SK-N-SH (cell line): ENCODE measurements at regions not wholly inside any gene's neighbourhood (a gene's known extent, or its start where the extent isn't known, plus 50 kb on each side); places are given as distances from the start of the nearest gene placed in this dataset.

Experiments
- ELF1 ChIP-seq: IDR thresholded peaks from 2 replicates; pipeline ENCODE4 v1.4.0; 2012
- EP300 ChIP-seq, 2 experiments: IDR thresholded peaks; 2 replicates each; pipeline versions ENCODE4 v1.4.0 to v1.6.1; 2012; ENCODE audit warnings: borderline replicate concordance in 1 of 2, low read depth in 1 of 2, low read length in 1 of 2
- EZH2phosphoT487 ChIP-seq: fragments of 200-600 bp; sonication (generic); IDR thresholded peaks from 2 replicates; pipeline ENCODE4 v1.6.1; 2017; ENCODE audit warnings: low read depth, mixed run types, mild to moderate bottlenecking, antibody characterized with exemption, moderate library complexity, borderline replicate concordance
- MXI1 ChIP-seq: IDR thresholded peaks from 2 replicates; pipeline ENCODE4 v1.6.1; 2012; ENCODE audit warnings: mild to moderate bottlenecking, low read depth, low read length, improper control_type of control experiment
- RAD21 ChIP-seq: IDR thresholded peaks from 2 replicates; pipeline ENCODE4 v1.6.1; 2012; ENCODE audit warnings: mild to moderate bottlenecking, low read length
- RXRA ChIP-seq: IDR thresholded peaks from 2 replicates; pipeline ENCODE4 v1.4.0; 2012; ENCODE audit warnings: low read depth, mild to moderate bottlenecking, borderline replicate concordance
- TEAD4 ChIP-seq: IDR thresholded peaks from 2 replicates; pipeline ENCODE4 v1.4.0; 2012; ENCODE audit warnings: mild to moderate bottlenecking, borderline replicate concordance; ENCODE audit not compliant: insufficient read depth
- YY1 ChIP-seq: IDR thresholded peaks from 2 replicates; pipeline ENCODE4 v1.4.0; 2012; ENCODE audit warnings: low read depth, mild to moderate bottlenecking
- TF ChIP-seq, protein P1 (sequence below): fragments of 200-600 bp; sonication (generic); IDR thresholded peaks from 2 replicates; pipeline ENCODE4 v1.6.1; 2017; ENCODE audit warnings: antibody characterized with exemption, mild to moderate bottlenecking, moderate library complexity
- TF ChIP-seq, protein P2 (sequence below): fragments of 150-350 bp; IDR thresholded peaks from 2 replicates; pipeline ENCODE4 v1.6.1; 2016; ENCODE audit warnings: mild to moderate bottlenecking, low read depth, low read length
- TF ChIP-seq, protein P3 (sequence below): IDR thresholded peaks from 2 replicates; pipeline ENCODE4 v1.4.0; 2012; ENCODE audit warnings: low read depth
- TF ChIP-seq, protein P4 (sequence below): IDR thresholded peaks from 2 replicates; pipeline ENCODE4 v1.6.1; 2012; ENCODE audit warnings: mild to moderate bottlenecking, low read depth, low read length, moderate library complexity
- TF ChIP-seq, protein P5 (sequence below): IDR thresholded peaks from 2 replicates; pipeline ENCODE4 v1.4.0; 2012; ENCODE audit warnings: low read depth, borderline replicate concordance
- TF ChIP-seq, protein P6 (sequence below): fragments of 150-350 bp; IDR thresholded peaks from 2 replicates; pipeline ENCODE4 v1.6.1; 2017; ENCODE audit warnings: antibody characterized with exemption, low read length, low read depth, borderline replicate concordance

DNA sequence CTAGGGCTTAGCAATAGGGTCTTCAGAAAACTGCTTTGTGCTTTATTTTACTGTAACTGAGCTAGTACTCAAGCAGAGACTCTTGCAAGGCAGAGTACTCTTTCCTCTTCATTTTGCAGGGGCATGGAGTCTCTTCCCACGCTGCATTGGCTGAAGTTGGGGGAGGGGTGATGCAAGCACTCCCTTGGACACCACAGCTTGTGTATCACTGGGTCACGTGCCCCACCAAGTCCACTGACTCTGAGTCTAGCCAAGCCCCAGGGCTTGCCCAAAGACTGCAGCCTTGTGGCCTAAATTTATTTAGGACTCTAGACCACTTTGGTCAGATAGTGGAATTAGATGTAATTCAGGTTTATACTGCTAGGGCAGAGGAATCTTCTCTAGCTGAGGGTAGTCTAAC is 1075.0 kb upstream of the ADGRB3 start:
- TF ChIP-seq, protein P1, sequence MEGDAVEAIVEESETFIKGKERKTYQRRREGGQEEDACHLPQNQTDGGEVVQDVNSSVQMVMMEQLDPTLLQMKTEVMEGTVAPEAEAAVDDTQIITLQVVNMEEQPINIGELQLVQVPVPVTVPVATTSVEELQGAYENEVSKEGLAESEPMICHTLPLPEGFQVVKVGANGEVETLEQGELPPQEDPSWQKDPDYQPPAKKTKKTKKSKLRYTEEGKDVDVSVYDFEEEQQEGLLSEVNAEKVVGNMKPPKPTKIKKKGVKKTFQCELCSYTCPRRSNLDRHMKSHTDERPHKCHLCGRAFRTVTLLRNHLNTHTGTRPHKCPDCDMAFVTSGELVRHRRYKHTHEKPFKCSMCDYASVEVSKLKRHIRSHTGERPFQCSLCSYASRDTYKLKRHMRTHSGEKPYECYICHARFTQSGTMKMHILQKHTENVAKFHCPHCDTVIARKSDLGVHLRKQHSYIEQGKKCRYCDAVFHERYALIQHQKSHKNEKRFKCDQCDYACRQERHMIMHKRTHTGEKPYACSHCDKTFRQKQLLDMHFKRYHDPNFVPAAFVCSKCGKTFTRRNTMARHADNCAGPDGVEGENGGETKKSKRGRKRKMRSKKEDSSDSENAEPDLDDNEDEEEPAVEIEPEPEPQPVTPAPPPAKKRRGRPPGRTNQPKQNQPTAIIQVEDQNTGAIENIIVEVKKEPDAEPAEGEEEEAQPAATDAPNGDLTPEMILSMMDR: no peak
- TF ChIP-seq, protein P2, sequence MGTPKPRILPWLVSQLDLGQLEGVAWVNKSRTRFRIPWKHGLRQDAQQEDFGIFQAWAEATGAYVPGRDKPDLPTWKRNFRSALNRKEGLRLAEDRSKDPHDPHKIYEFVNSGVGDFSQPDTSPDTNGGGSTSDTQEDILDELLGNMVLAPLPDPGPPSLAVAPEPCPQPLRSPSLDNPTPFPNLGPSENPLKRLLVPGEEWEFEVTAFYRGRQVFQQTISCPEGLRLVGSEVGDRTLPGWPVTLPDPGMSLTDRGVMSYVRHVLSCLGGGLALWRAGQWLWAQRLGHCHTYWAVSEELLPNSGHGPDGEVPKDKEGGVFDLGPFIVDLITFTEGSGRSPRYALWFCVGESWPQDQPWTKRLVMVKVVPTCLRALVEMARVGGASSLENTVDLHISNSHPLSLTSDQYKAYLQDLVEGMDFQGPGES: no peak
- TF ChIP-seq, protein P3, sequence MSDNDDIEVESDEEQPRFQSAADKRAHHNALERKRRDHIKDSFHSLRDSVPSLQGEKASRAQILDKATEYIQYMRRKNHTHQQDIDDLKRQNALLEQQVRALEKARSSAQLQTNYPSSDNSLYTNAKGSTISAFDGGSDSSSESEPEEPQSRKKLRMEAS: no peak
- no peak for TF ChIP-seq YY1
- TF ChIP-seq MXI1: no peak
- TF ChIP-seq, protein P4, sequence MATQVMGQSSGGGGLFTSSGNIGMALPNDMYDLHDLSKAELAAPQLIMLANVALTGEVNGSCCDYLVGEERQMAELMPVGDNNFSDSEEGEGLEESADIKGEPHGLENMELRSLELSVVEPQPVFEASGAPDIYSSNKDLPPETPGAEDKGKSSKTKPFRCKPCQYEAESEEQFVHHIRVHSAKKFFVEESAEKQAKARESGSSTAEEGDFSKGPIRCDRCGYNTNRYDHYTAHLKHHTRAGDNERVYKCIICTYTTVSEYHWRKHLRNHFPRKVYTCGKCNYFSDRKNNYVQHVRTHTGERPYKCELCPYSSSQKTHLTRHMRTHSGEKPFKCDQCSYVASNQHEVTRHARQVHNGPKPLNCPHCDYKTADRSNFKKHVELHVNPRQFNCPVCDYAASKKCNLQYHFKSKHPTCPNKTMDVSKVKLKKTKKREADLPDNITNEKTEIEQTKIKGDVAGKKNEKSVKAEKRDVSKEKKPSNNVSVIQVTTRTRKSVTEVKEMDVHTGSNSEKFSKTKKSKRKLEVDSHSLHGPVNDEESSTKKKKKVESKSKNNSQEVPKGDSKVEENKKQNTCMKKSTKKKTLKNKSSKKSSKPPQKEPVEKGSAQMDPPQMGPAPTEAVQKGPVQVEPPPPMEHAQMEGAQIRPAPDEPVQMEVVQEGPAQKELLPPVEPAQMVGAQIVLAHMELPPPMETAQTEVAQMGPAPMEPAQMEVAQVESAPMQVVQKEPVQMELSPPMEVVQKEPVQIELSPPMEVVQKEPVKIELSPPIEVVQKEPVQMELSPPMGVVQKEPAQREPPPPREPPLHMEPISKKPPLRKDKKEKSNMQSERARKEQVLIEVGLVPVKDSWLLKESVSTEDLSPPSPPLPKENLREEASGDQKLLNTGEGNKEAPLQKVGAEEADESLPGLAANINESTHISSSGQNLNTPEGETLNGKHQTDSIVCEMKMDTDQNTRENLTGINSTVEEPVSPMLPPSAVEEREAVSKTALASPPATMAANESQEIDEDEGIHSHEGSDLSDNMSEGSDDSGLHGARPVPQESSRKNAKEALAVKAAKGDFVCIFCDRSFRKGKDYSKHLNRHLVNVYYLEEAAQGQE: no peak
- TF ChIP-seq, protein P5, sequence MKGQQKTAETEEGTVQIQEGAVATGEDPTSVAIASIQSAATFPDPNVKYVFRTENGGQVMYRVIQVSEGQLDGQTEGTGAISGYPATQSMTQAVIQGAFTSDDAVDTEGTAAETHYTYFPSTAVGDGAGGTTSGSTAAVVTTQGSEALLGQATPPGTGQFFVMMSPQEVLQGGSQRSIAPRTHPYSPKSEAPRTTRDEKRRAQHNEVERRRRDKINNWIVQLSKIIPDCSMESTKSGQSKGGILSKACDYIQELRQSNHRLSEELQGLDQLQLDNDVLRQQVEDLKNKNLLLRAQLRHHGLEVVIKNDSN: no peak
- TF ChIP-seq RAD21: no peak
- no peak for TF ChIP-seq EZH2phosphoT487
- TF ChIP-seq EP300 (IDR thresholded peaks at IDR 0.05; ENCODE audit: borderline replicate concordance in 1 of 2, low read depth in 1 of 2, low read length in 1 of 2): no peak
- TF ChIP-seq, protein P6, sequence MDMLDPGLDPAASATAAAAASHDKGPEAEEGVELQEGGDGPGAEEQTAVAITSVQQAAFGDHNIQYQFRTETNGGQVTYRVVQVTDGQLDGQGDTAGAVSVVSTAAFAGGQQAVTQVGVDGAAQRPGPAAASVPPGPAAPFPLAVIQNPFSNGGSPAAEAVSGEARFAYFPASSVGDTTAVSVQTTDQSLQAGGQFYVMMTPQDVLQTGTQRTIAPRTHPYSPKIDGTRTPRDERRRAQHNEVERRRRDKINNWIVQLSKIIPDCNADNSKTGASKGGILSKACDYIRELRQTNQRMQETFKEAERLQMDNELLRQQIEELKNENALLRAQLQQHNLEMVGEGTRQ: no peak
- no peak for TF ChIP-seq TEAD4
- no peak for TF ChIP-seq RXRA
- TF ChIP-seq ELF1: no peak
